Keratinocyte (primary cell): ENCODE measurements at regions not wholly inside any gene's neighbourhood (a gene's known extent, or its start where the extent isn't known, plus 50 kb on each side); places are given as distances from the start of the nearest gene placed in this dataset.

Experiments
- DNase-seq: peaks from one replicate; pipeline ENCODE4 v3.0.0-alpha.2; 2011; ENCODE audit warnings: low read depth, missing footprints, low spot score
- FAIRE-seq: peaks from 2 replicates; lab custom pipeline; 2011; peaks lifted over from hg19 to GRCh38; lab: Jason Lieb, UNC
- H2AFZ ChIP-seq: 2 replicates; pipeline ENCODE4 v1.6.0; 2012; ENCODE audit warnings: low read length, control low read depth, inconsistent platforms; ENCODE audit not compliant: control insufficient read depth
- H3K27ac ChIP-seq: 2 replicates; pipeline ENCODE4 v1.5.1; 2011; ENCODE audit warnings: low read length; ENCODE audit not compliant: control insufficient read depth, insufficient read depth
- H3K27me3 ChIP-seq: 3 replicates; pipeline ENCODE4 v1.6.0; 2011; ENCODE audit warnings: low read length; ENCODE audit not compliant: control insufficient read depth, insufficient read depth; ENCODE audit errors: extremely low read depth
- H3K36me3 ChIP-seq, 2 experiments: 2 replicates in 1 of 2; 3 replicates in 1 of 2; pipeline ENCODE4 v1.5.1; 2011; ENCODE audit warnings: low read length in 2 of 2, mild to moderate bottlenecking in 1 of 2; ENCODE audit not compliant: control insufficient read depth in 2 of 2, insufficient read depth in 2 of 2; ENCODE audit errors: extremely low read depth in 1 of 2
- H3K4me1 ChIP-seq: 3 replicates; pipeline ENCODE4 v1.5.1; 2011; ENCODE audit warnings: low read length; ENCODE audit not compliant: control insufficient read depth, insufficient read depth; ENCODE audit errors: extremely low read depth
- H3K4me2 ChIP-seq: 3 replicates; pipeline ENCODE4 v1.6.0; 2011; ENCODE audit warnings: low read depth, low read length; ENCODE audit not compliant: control insufficient read depth, insufficient read depth; ENCODE audit errors: extremely low read depth
- H3K4me3 ChIP-seq, 3 experiments: fragments of 200-600 bp in 1 of 3; sonication (generic) in 1 of 3; 2 replicates in 2 of 3; 3 replicates in 1 of 3; pipeline ENCODE4 v1.5.1; 2011 to 2016; ENCODE audit warnings: low read length in 3 of 3, mild to moderate bottlenecking in 3 of 3, control low read depth in 2 of 3, inconsistent platforms in 1 of 3, low read depth in 1 of 3, mixed read lengths in 1 of 3, mixed run types in 1 of 3, moderate library complexity in 1 of 3; ENCODE audit not compliant: control insufficient read depth in 2 of 3, insufficient read depth in 2 of 3; ENCODE audit errors: extremely low read depth in 1 of 3
- H3K79me2 ChIP-seq: 2 replicates; pipeline ENCODE4 v1.6.0; 2012; ENCODE audit warnings: low read length; ENCODE audit not compliant: control insufficient read depth, insufficient read depth
- H3K9ac ChIP-seq: 3 replicates; pipeline ENCODE4 v1.6.0; 2011; ENCODE audit warnings: low read length; ENCODE audit not compliant: control insufficient read depth, insufficient read depth; ENCODE audit errors: extremely low read depth
- H3K9me1 ChIP-seq: 3 replicates; pipeline ENCODE4 v1.6.0; 2011; ENCODE audit warnings: low read length; ENCODE audit not compliant: control insufficient read depth, insufficient read depth; ENCODE audit errors: extremely low read depth
- H3K9me3 ChIP-seq: 2 replicates; pipeline ENCODE4 v1.5.1; 2012; ENCODE audit warnings: low read depth, low read length; ENCODE audit not compliant: control insufficient read depth
- H4K20me1 ChIP-seq: 3 replicates; pipeline ENCODE4 v1.6.0; 2011; ENCODE audit warnings: low read length; ENCODE audit not compliant: control insufficient read depth, insufficient read depth; ENCODE audit errors: extremely low read depth
- CTCF ChIP-seq, 3 experiments: IDR thresholded peaks in 1 of 3; conservative IDR thresholded peaks in 1 of 3; optimal IDR thresholded peaks in 1 of 3; 2 replicates in 2 of 3; 3 replicates in 1 of 3; pipeline versions ENCODE3 to v1.5.1; 2011; ENCODE audit warnings: low read length in 3 of 3, mild to moderate bottlenecking in 3 of 3, moderate library complexity in 2 of 3, control low read depth in 1 of 3, inconsistent platforms in 1 of 3; ENCODE audit not compliant: insufficient read depth in 2 of 3; ENCODE audit errors: extremely low read depth in 1 of 3
- EZH2 ChIP-seq: IDR thresholded peaks from one replicate; pipeline ENCODE4 v1.6.1; 2012; ENCODE audit warnings: inconsistent platforms, mild to moderate bottlenecking, low read length, moderate library complexity
- dilution Hi-C: fragments of 300-500 bp; cut with MboI; formaldehyde crosslinking; loops from one replicate; pipeline ENCODE4 v1.7.0; 2020; ENCODE audit warnings: low sequenced_read_pairs; ENCODE audit not compliant: extremely low pct_ligation_motif_present

GRCh38 chr9:14406463-14406862 is 92.5 kb upstream of the NFIB start:
- Histone ChIP-seq H3K27me3 (peaks cover 40% of the 10 kb centered on the region), H3K36me3 (no peaks in the 10 kb centered on the region), H4K20me1 (no peaks in the 10 kb centered on the region), H3K4me2 (no peak overlapping the region), H3K4me3 (no peak overlapping the region), H3K9me1 (no peaks in the 10 kb centered on the region), H3K9me3 (no peaks in the 10 kb centered on the region), H3K27ac (no peak overlapping the region), H3K79me2 (no peaks in the 10 kb centered on the region), H3K9ac (no peak overlapping the region), H3K4me1 (no peaks in the 10 kb centered on the region), H2AFZ (no peak overlapping the region)
- FAIRE-seq (peak; percentile 29), DNase-seq (no peak)
- TF ChIP-seq EZH2 (no peak), CTCF (optimal IDR thresholded peaks at IDR 0.05 in 1 of 3, IDR thresholded peaks at IDR 0.05 in 1 of 3, conservative IDR thresholded peaks at IDR 0.05 in 1 of 3; ENCODE audit: extremely low read depth in 1 of 3, insufficient read depth in 2 of 3, low read length in 3 of 3) (no peak)
- dilution Hi-C loops, result no loop called here

GRCh38 chr9:14405176-14405706 is 91.3 kb upstream of the NFIB start:
- peaks cover 31% of the 10 kb centered on the region for H3K27me3 ChIP-seq
- no peaks in the 10 kb centered on the region for H3K9me3 ChIP-seq
- dilution Hi-C loops, result no loop called here
- H3K9me1 ChIP-seq, result no peaks in the 10 kb centered on the region
- no peak for FAIRE-seq
- H3K9ac ChIP-seq, result no peak overlapping the region
- H4K20me1 ChIP-seq, result no peaks in the 10 kb centered on the region
- no peak overlapping the region for H3K27ac ChIP-seq
- H3K4me2 ChIP-seq, result no peak overlapping the region
- no peaks in the 10 kb centered on the region for H3K36me3 ChIP-seq
- H3K4me3 ChIP-seq, result no peak overlapping the region
- no peak for DNase-seq
- H3K4me1 ChIP-seq, result no peaks in the 10 kb centered on the region
- no peak overlapping the region for H2AFZ ChIP-seq
- TF ChIP-seq EZH2, result no peak
- TF ChIP-seq CTCF (optimal IDR thresholded peaks at IDR 0.05 in 1 of 3, IDR thresholded peaks at IDR 0.05 in 1 of 3, conservative IDR thresholded peaks at IDR 0.05 in 1 of 3; ENCODE audit: extremely low read depth in 1 of 3, insufficient read depth in 2 of 3, low read length in 3 of 3), result no peak
- no peaks in the 10 kb centered on the region for H3K79me2 ChIP-seq
